HG03103 (cell line): ENCODE measurements at regions not wholly inside any gene's neighbourhood (a gene's known extent, or its start where the extent isn't known, plus 50 kb on each side); places are given as distances from the start of the nearest gene placed in this dataset.
A peak's percentile ranks its signal among the peaks of the same experiment; 100 is the strongest.

Experiments
- ATAC-seq: cut with Tn5 transposase; IDR thresholded peaks from one replicate; pipeline ENCODE4 v1.9.1; 2021; ENCODE audit warnings: low read depth; ENCODE audit not compliant: unreplicated experiment

- no peak for ATAC-seq
Measured at GRCh38 chr4:95985791-95986550, 146.1 kb downstream of the PDHA2 start.

DNA sequence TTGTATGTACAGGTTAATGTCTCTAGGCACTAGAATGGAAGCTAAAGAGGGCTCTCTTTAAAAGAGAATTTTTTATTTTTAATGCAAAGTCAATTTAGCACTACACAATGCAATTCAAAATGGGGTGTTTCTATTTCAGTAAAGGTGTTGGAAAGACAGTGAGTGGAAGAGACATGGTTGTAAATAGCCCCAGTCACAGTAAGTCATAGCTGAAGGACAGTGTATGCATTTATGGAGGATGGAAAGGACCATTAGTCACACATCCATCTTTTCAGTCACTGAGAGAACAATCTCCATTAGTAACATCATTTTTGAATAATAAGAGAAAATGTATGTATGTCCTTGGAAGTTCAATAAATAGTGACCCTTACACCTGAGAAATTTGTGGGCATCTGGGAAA is 148.0 kb downstream of the PDHA2 start:
- no peak for ATAC-seq

DNA sequence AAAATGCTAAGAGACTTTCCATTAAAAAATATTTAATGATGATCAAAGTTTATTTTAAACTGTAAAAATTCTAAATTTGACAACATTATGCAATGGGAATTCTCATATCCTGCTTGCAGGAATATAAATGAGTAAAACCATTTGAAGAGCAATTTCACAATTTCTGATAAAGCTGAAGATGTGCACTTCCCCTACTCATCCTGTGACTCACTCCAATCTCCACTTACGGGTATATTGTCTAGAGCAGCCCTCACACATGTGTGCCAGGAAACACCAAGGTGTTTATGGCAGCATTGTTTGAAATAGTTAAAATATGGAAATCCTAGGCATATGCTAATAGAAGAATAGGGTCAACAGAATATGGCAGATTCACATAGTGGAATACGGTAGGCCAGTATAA is 158.4 kb downstream of the PDHA2 start:
- ATAC-seq = no peak

DNA sequence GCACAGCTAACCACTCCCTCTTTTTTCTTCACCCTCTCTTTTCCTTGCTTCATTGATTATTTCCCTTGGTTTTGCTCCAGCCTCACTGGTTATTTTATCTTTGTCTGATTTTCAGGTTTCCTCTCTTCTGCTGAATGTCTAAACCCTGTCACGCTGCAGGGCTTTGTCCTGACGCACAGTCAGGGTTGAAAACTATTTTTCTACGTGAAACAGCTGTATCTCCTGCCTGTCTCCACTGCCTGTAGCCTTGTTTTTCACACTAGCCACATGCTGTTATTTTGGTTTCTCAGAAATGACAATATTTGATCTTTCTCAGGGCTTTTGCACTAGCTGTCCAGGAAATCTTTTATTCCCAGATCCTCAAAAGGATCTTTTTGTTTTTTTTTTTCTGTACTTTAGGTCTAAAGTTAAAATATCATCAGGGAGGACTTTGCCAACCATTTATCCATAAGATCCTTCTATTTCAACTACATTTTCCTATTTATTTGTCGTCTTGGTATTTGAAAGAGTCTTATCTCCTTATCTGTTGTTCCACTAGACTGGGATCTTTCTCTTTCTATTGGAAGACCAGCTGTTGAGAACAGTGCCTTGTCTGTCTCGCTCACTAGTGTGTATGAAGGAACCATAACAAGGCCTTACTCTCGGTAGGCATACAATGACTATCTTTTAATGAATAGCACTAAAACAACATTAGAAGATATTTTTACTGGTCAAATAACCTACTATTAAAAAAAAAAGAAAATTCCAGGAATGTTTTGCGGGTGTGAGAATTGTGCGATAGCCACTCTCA is 164.3 kb downstream of the PDHA2 start:
- no peak for ATAC-seq

GRCh38 chr4:96009427-96010119 is 169.7 kb downstream of the PDHA2 start:
- no peak for ATAC-seq

GRCh38 chr4:96012687-96013086 is 172.8 kb downstream of the PDHA2 start:
- ATAC-seq = no peak

DNA sequence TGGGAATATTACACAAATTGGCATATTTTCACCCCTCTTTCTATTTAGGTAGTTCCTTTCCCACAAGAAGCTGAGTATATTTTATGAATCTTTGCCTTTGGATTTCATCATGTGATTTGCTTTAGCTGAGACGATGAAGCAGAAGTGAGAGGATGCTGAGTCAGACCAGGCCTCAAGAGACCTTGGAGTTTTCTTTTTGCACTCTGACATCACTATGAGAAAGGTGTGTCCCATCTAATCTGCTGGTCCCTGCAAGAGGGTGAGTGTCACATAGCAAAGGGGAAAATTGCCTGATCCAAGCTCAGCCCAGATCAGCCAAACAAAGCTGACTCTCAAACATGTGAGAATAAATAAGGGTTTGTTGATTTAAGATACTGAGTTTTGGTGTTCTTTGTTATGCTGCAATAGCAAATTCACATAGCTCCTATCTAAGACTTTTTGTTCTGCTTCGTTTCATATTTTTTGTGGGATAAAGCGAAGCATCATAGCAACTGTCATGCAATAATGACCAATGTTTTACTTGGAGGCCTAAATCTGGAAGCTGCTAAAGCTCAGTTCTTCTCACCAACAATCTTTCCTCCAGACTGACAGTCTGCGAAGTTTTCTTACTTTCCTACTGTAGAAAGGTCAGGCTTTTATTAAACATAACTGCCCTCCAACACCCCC is 176.9 kb downstream of the PDHA2 start:
- ATAC-seq = peak; percentile 65

GRCh38 chr4:96025011-96025410 is 185.1 kb downstream of the PDHA2 start:
- no peak for ATAC-seq

GRCh38 chr4:96035727-96036126 is 195.8 kb downstream of the PDHA2 start:
- ATAC-seq = no peak

DNA sequence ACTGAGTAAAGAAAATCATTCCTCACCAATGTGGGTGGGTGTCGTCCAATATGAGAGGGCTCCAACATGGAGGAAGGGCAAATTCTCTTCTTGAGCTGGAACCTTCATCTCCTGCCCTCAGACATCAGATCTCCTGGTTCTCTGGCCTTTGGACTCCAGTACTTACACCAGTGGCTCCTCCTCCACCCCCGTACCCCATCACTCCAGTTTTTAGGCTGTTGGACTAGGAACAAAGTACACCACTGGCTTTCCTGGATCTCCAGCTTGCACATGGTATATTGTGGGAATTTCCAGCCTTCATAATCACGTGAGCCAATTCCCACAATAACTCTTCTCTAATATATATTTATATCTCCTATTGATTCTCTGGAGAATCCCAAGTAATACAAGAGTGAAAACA is 196.9 kb downstream of the PDHA2 start:
- ATAC-seq = no peak

GRCh38 chr4:96037705-96038104 is 197.8 kb downstream of the PDHA2 start:
- no peak for ATAC-seq

- no peak for ATAC-seq
Measured at GRCh38 chr4:96039217-96039616, 199.3 kb downstream of the PDHA2 start.

DNA sequence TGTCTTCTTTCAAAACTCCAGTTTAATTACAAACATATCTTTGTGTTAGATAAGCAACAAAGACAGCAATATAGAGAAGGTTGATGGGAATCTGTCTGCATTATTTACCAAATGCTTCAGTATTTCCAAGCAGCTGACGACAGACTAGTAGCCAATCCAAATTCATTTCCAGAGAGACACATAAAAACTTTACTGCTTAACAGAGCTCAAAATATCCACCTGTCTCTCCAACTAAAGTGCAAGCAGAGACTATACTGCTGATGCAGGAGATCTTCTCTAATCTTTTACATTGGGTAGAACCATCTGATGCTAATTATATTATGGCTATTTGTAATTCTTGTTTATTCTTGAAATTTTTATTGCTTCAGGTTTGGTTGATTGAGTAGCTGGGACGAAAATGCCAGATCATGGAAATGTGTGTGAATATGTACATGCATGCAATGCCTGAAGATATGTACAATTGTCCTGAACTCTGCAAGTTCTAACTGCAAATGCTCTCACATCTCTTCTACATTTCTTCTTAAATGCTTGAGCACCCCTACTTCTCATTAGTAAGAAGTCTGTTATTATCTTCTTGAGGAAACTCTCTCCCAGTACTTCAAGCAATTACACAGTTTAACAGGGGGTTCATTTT is 200.0 kb downstream of the PDHA2 start:
- no peak for ATAC-seq

- no peak for ATAC-seq
Measured at GRCh38 chr4:96044971-96045370, 205.1 kb downstream of the PDHA2 start.

DNA sequence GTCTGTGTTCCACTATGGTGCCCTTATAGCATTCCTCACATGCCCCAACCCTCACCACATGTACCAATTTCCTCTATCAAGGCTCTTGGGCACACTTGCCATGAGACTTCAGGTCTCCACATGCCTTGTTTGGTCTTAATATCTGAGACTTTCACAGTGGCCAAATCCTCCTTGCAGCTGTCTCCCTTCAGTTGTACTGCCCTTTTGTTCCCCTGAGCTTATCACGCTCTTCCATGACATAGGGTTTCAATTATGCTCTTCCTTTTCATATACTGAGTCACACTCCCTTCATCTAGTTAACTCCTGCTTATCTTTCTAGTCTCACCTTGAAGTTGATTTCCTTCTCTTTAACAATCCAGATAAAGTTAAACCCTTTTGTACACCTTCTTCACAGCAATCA is 212.9 kb downstream of the PDHA2 start:
- no peak for ATAC-seq

- ATAC-seq = no peak
Measured at GRCh38 chr4:96056346-96056934, 216.5 kb downstream of the PDHA2 start.

DNA sequence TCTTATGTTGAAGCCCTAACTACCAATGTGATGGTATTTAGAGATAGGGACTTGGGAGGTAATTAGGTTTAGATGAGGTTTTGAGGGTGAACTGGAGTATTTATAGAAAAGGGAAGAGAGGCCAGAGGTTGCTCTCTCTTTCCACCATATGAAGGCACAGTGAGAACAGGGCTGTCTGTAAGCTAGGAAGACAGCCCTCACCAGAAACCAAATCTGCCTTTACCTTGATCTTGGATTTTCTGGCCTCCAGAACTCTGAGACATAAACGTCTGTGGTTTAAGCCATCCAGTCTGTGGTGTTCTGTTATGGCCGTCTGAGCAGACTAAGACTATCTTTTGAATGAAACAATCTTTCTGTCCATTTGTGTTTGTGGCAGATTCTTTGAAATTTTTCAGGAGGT is 223.7 kb downstream of the PDHA2 start:
- no peak for ATAC-seq

GRCh38 chr4:96073461-96073860 is 233.6 kb downstream of the PDHA2 start:
- ATAC-seq = no peak

DNA sequence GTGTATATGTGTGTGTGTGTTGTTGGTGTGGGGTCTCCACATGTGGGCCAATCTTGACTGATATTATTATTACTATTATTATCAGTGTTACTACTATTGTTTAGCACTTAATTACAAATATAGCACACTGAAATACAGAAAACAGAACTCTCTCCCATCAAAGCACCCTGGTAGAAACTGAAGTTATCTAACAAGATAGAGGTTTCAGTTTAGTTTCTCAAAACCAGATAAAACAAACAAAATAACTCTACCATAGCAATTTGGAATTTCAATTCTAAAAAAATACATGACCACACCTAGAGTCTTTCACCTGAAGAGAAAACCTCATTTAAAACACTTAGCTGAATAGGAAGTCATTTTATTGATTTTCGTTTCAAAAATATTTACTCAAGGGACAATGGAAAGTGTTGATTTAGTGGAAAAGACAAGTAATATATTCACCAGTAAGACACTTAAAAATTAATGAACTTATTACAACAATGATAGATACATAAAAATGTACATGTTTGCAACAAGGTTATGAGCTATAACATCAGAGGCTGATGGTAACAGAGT is 252.3 kb downstream of the PDHA2 start:
- no peak for ATAC-seq

DNA sequence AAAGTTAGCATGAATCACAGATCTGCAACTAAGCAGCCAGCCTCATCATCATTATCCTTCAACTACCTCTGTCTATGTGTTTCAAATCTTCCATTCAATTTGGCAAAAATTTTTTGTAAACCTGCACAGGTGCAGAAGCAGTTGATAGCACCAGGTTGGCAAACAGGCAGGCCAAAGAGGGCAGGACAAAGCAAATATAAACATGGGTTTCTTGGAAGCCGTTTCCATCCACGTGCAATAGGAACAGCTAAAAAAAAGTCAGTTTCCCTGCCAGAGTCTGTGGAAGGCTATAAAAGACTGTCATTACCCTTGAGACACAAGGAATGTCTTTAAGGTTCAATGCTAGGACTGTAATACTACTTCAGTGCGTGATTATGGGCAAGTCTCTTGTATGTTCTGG is 253.2 kb downstream of the PDHA2 start:
- no peak for ATAC-seq
